SK-N-SH treated with all-trans-retinoic acid at 6 μM for 48 hours (cell line): ENCODE measurements at regions not wholly inside any gene's neighbourhood (a gene's known extent, or its start where the extent isn't known, plus 50 kb on each side); places are given as distances from the start of the nearest gene placed in this dataset.

Source experiments
- ATAC-seq: fragments of 200-7000 bp; cut with Tn5 transposase; 3 replicates; pipeline ENCODE4 v1.9.1; 2020; ENCODE audit warnings: mild to moderate bottlenecking, moderate library complexity
- ARNTL ChIP-seq: fragments of 450-650 bp; formaldehyde crosslinking; IDR thresholded peaks from 2 replicates; pipeline ENCODE4 v1.5.0; 2020; ENCODE audit warnings: low read depth, mild to moderate bottlenecking, moderate library complexity, borderline replicate concordance
- BACH2 ChIP-seq: fragments of 250-450 bp; sonication (Bioruptor Pico); IDR thresholded peaks from 2 replicates; pipeline ENCODE4 v1.9.0; 2021; ENCODE audit warnings: mild to moderate bottlenecking, borderline replicate concordance
- CREB5 ChIP-seq: fragments of 250-450 bp; sonication (Bioruptor Pico); IDR thresholded peaks from 2 replicates; pipeline ENCODE4 v1.5.1; 2020; ENCODE audit warnings: low read depth, mild to moderate bottlenecking, moderate library complexity
- CSRNP3 ChIP-seq: fragments of 250-450 bp; sonication (Bioruptor Pico); IDR thresholded peaks from 2 replicates; pipeline ENCODE4 v1.5.1; 2021; ENCODE audit warnings: mild to moderate bottlenecking, moderate library complexity
- ESRRG ChIP-seq: fragments of 250-450 bp; sonication (Bioruptor Pico); IDR thresholded peaks from 2 replicates; pipeline ENCODE4 v1.6.1; 2021; ENCODE audit warnings: mild to moderate bottlenecking
- ISL1 ChIP-seq: fragments of 250-450 bp; sonication (Bioruptor Pico); IDR thresholded peaks from 2 replicates; pipeline ENCODE4 v2.1.2; 2022; ENCODE audit warnings: mild to moderate bottlenecking, moderate library complexity
- PATZ1 ChIP-seq: fragments of 250-450 bp; sonication (Bioruptor Pico); IDR thresholded peaks from 2 replicates; pipeline ENCODE4 v1.8.0; 2020; ENCODE audit warnings: mild to moderate bottlenecking, moderate library complexity, borderline replicate concordance
- POU6F1 ChIP-seq: fragments of 250-450 bp; sonication (Bioruptor Pico); IDR thresholded peaks from 2 replicates; pipeline ENCODE4 v1.8.0; 2021; ENCODE audit warnings: low read depth, mild to moderate bottlenecking, moderate library complexity, borderline replicate concordance
- RARB ChIP-seq: fragments of 250-450 bp; sonication (Bioruptor Pico); IDR thresholded peaks from 2 replicates; pipeline ENCODE4 v1.8.0; 2021; ENCODE audit warnings: mild to moderate bottlenecking, moderate library complexity
- SNAI2 ChIP-seq: fragments of 250-450 bp; sonication (Bioruptor Pico); IDR thresholded peaks from 2 replicates; pipeline ENCODE4 v1.5.0; 2020; ENCODE audit warnings: mild to moderate bottlenecking, moderate library complexity
- TCF4 ChIP-seq: fragments of 250-450 bp; sonication (Bioruptor Pico); IDR thresholded peaks from 2 replicates; pipeline ENCODE4 v1.8.0; 2021; ENCODE audit warnings: mild to moderate bottlenecking, moderate library complexity, borderline replicate concordance
- TSHZ2 ChIP-seq: fragments of 250-450 bp; sonication (Bioruptor Pico); IDR thresholded peaks from 2 replicates; pipeline ENCODE4 v1.5.0; 2020; ENCODE audit warnings: mild to moderate bottlenecking, moderate library complexity
- ZC3H10 ChIP-seq: fragments of 250-450 bp; sonication (Bioruptor Pico); IDR thresholded peaks from 2 replicates; pipeline ENCODE4 v1.5.1; 2021; ENCODE audit warnings: mild to moderate bottlenecking, moderate library complexity
- ZFP3 ChIP-seq: fragments of 250-450 bp; sonication (Bioruptor Pico); IDR thresholded peaks from 2 replicates; pipeline ENCODE4 v1.5.0; 2020; ENCODE audit warnings: mild to moderate bottlenecking, moderate library complexity
- ZFP30 ChIP-seq: fragments of 450-650 bp; formaldehyde crosslinking; IDR thresholded peaks from 2 replicates; pipeline ENCODE4 v1.5.0; 2022; ENCODE audit warnings: mild to moderate bottlenecking, moderate library complexity
- ZNF70 ChIP-seq: fragments of 450-650 bp; formaldehyde crosslinking; IDR thresholded peaks from 2 replicates; pipeline ENCODE4 v1.5.0; 2020; ENCODE audit warnings: mild to moderate bottlenecking, moderate library complexity

- TF ChIP-seq POU6F1 (CRISPR knock-in tag) (no peak), CREB5 (CRISPR knock-in tag) (peak; percentile 49; the same call in 1 of the 2 replicates), ZC3H10 (CRISPR knock-in tag) (no peak)
- TF ChIP-seq, all 23 proteins: peak for 6
These were observed 273.9 kb downstream of the CDC5L start (continued) for GRCh38 chr6:44661221-44662008.

GRCh38 chr6:44662461-44663121 is 275.1 kb downstream of the CDC5L start:
- TF ChIP-seq ZC3H10 (CRISPR knock-in tag) (no peak), ISL1 (peak; percentile 79), ARNTL (no peak), ZFP3 (CRISPR knock-in tag) (0 out of 2 replicates have a peak, but pooled peaks have one; percentile 16), TCF4 (CRISPR knock-in tag) (no peak), ZFP30 (CRISPR knock-in tag) (no peak), POU6F1 (CRISPR knock-in tag) (no peak), RARB (no peak), CREB5 (CRISPR knock-in tag) (peak; percentile 15; the same call in 1 of the 2 replicates), PATZ1 (CRISPR knock-in tag) (peak; percentile 99), CSRNP3 (CRISPR knock-in tag) (no peak), ZNF70 (no peak), TSHZ2 (CRISPR knock-in tag) (no peak), ESRRG (no peak), SNAI2 (no peak), BACH2 (CRISPR knock-in tag) (no peak)
- ATAC-seq = peak; percentile 4; the same call in 1 of the 3 replicates
